OCI-LY7 (cell line): ENCODE measurements at regions not wholly inside any gene's neighbourhood (a gene's known extent, or its start where the extent isn't known, plus 50 kb on each side); places are given as distances from the start of the nearest gene placed in this dataset.

Source experiments
- BruUV-seq: library from RNA; stranded (reverse); fragments of 400-500 nt; replicated peaks from 2 replicates; lab custom pipeline; 2021; lab: Mats Ljungman, UMichigan
- CTCF ChIA-PET: fragments of 300-600 bp; sonication (Branson Sonifier 250); formaldehyde crosslinking; loops from one replicate; lab custom pipeline; 2022; ENCODE audit warnings: antibody characterized with exemption; ENCODE audit not compliant: unreplicated experiment; lab: Charles Lee
- POLR2A ChIA-PET: fragments of 300-600 bp; sonication (Branson Sonifier 250); formaldehyde crosslinking; loops from one replicate; lab custom pipeline; 2022; ENCODE audit warnings: antibody characterized with exemption; lab: Charles Lee
- DNase-seq: peaks from one replicate; pipeline ENCODE4 v3.0.0-alpha.2; 2015; ENCODE audit warnings: low spot score
- H2AFZ ChIP-seq: fragments of 200-600 bp; sonication (generic), shearing (Covaris generic); 2 replicates; pipeline ENCODE4 v1.6.1; 2014; ENCODE audit warnings: mild to moderate bottlenecking, antibody characterized with exemption, low read length, moderate library complexity
- H3K27ac ChIP-seq: fragments of 200-600 bp; sonication (generic); 2 replicates; pipeline ENCODE4 v1.5.1; 2014; ENCODE audit warnings: mixed run types, low read depth, mild to moderate bottlenecking, moderate library complexity, low read length, inconsistent platforms; ENCODE audit not compliant: poor library complexity, severe bottlenecking
- H3K36me3 ChIP-seq: fragments of 200-600 bp; sonication (generic); 2 replicates; pipeline ENCODE4 v1.6.1; 2014; ENCODE audit warnings: mild to moderate bottlenecking, antibody characterized with exemption, low read length, moderate library complexity, mixed read lengths; ENCODE audit not compliant: insufficient read depth
- H3K4me1 ChIP-seq: fragments of 200-600 bp; sonication (generic); 2 replicates; pipeline ENCODE4 v1.5.1; 2014; ENCODE audit warnings: mild to moderate bottlenecking, low read length; ENCODE audit not compliant: insufficient read depth, poor library complexity, severe bottlenecking
- H3K4me2 ChIP-seq: fragments of 200-600 bp; sonication (generic); 2 replicates; pipeline ENCODE4 v1.6.1; 2014; ENCODE audit warnings: mild to moderate bottlenecking, low read length
- H3K4me3 ChIP-seq: fragments of 200-600 bp; sonication (generic); 2 replicates; pipeline ENCODE4 v1.5.1; 2014; ENCODE audit warnings: mild to moderate bottlenecking, low read depth, low read length; ENCODE audit not compliant: poor library complexity, severe bottlenecking
- H3K79me2 ChIP-seq: fragments of 200-600 bp; sonication (generic); 2 replicates; pipeline ENCODE4 v1.6.1; 2016; ENCODE audit warnings: low read depth, mild to moderate bottlenecking, low read length, moderate library complexity, mixed read lengths; ENCODE audit not compliant: insufficient read depth
- H3K9me2 ChIP-seq: fragments of 200-600 bp; sonication (generic); 2 replicates; pipeline ENCODE4 v1.6.1; 2016; ENCODE audit warnings: mild to moderate bottlenecking, low read length, mixed read lengths; ENCODE audit not compliant: insufficient read depth
- H3K9me3 ChIP-seq: fragments of 200-600 bp; sonication (generic); 2 replicates; pipeline ENCODE4 v1.6.1; 2014; ENCODE audit warnings: mild to moderate bottlenecking, mixed run types, low read length, mixed read lengths
- H4K20me1 ChIP-seq: fragments of 200-600 bp; sonication (generic); 2 replicates; pipeline ENCODE4 v1.6.1; 2014; ENCODE audit warnings: mild to moderate bottlenecking, antibody characterized with exemption, low read length, moderate library complexity, mixed read lengths; ENCODE audit not compliant: insufficient read depth
- CTCF ChIP-seq: fragments of 200-600 bp; sonication (generic); conservative IDR thresholded peaks from 2 replicates; pipeline ENCODE4 v1.5.1; 2014; ENCODE audit warnings: mild to moderate bottlenecking, antibody characterized with exemption, low read length, moderate library complexity, mixed read lengths
- EZH2phosphoT487 ChIP-seq: fragments of 200-600 bp; sonication (generic); IDR thresholded peaks from 2 replicates; pipeline ENCODE4 v1.6.1; 2018; ENCODE audit warnings: low read depth, borderline replicate concordance, mild to moderate bottlenecking, mixed run types, antibody characterized with exemption, low read length, moderate library complexity, mixed read lengths
- intact Hi-C: fragments of 100-400 bp; cut with micrococcal nuclease; formaldehyde crosslinking; loops from one replicate; pipeline ENCODE4 v1.10.0; 2022; ENCODE audit not compliant: unreplicated experiment

GRCh38 chr17:56028837-56029236 lies 124.4 kb upstream of the ANKFN1 start:
- intact Hi-C loops, result no loop called here
- Histone ChIP-seq H3K36me3 (no peaks in the 10 kb centered on the region), H3K4me2 (no peak overlapping the region), H3K4me1 (no peaks in the 10 kb centered on the region), H3K4me3 (no peak overlapping the region), H2AFZ (no peak overlapping the region), H3K9me2 (no peaks in the 10 kb centered on the region), H4K20me1 (no peaks in the 10 kb centered on the region), H3K9me3 (no peaks in the 10 kb centered on the region), H3K79me2 (no peaks in the 10 kb centered on the region), H3K27ac (no peak overlapping the region)
- BruUV-seq, result no TSS peak
- ChIA-PET POLR2A (no interaction called here), CTCF (no interaction called here)
- DNase-seq, result no peak
- TF ChIP-seq CTCF (no peak), EZH2phosphoT487 (no peak)

DNA sequence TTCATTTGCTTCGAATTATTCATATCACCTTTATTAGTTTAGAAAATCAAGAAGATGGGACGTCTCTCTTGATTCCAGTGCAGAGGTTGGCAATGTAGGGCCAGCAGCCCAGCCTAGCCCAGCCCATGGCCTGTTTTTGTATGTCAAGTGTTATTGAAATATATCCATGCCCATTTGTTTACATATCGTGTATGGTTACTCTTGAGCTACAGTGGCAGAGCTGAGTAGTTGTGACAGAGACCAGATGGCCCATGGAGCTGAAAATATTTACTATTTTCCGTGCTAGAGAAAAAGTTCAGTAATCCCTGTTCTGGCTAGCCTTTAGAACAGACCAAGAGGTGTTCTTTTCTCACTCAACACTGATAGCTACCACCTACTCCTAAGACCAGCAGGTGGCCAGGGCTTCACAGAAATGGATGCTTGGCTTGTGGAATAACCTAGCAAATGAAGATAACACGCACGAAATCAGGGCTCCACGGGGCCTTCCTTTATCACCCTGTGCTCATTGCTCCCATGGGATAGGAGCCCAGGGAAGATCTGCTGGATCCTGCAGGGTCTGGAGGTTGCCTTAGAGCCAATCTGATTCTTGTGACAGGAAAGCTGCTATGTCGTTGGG lies 123.2 kb upstream of the ANKFN1 start:
- no peaks in the 10 kb centered on the region for H3K9me3 ChIP-seq
- ChIA-PET POLR2A (interaction anchor here (0.7 kb wide), 1 partner anchor 210 kb away, joined by 5 read pairs; no protein-coding TSS in a partner anchor), CTCF (no interaction called here)
- no peaks in the 10 kb centered on the region for H3K4me1 ChIP-seq
- no peak overlapping the region for H3K27ac ChIP-seq
- DNase-seq, result no peak
- no peak overlapping the region for H3K4me2 ChIP-seq
- H2AFZ ChIP-seq, result no peak overlapping the region
- no peak for TF ChIP-seq EZH2phosphoT487
- no peak for TF ChIP-seq CTCF
- intact Hi-C loops, result no loop called here
- H3K4me3 ChIP-seq, result no peak overlapping the region
- H3K79me2 ChIP-seq, result no peaks in the 10 kb centered on the region
- H4K20me1 ChIP-seq, result no peaks in the 10 kb centered on the region
- H3K36me3 ChIP-seq, result no peaks in the 10 kb centered on the region
- H3K9me2 ChIP-seq, result no peaks in the 10 kb centered on the region
- BruUV-seq, result no TSS peak

- no peak for DNase-seq
- intact Hi-C loops, result no loop called here
- BruUV-seq, result no TSS peak
Observed at GRCh38 chr17:56031636-56032035, 121.6 kb upstream of the ANKFN1 start.

More at GRCh38 chr17:56031636-56032035, 121.6 kb upstream of the ANKFN1 start:
- Histone ChIP-seq H2AFZ (no peak overlapping the region), H3K27ac (no peak overlapping the region), H3K9me3 (no peaks in the 10 kb centered on the region), H3K36me3 (no peaks in the 10 kb centered on the region), H3K9me2 (no peaks in the 10 kb centered on the region), H3K79me2 (no peaks in the 10 kb centered on the region), H3K4me1 (no peaks in the 10 kb centered on the region), H3K4me2 (no peak overlapping the region), H3K4me3 (no peak overlapping the region), H4K20me1 (no peaks in the 10 kb centered on the region)
- ChIA-PET POLR2A (no interaction called here), CTCF (no interaction called here)
- TF ChIP-seq CTCF, result no peak
- TF ChIP-seq EZH2phosphoT487, result no peak
